HEK293 (cell line): ENCODE measurements at regions not wholly inside any gene's neighbourhood (a gene's known extent, or its start where the extent isn't known, plus 50 kb on each side); places are given as distances from the start of the nearest gene placed in this dataset.

Experiments
- CTCF ChIA-PET: fragments of 350-600 bp; formaldehyde crosslinking; extraction: SDS; loops from one replicate; lab custom pipeline; 2021; ENCODE audit warnings: antibody characterized with exemption; lab: Yijun Ruan, JAX
- POLR2A ChIA-PET: fragments of 300-600 bp; formaldehyde crosslinking; extraction: SDS; loops from one replicate; lab custom pipeline; 2020; ENCODE audit warnings: antibody characterized with exemption, inconsistent platforms; lab: Yijun Ruan, JAX
- H3K27ac ChIP-seq: fragments of 200-500 bp; sonication (Bioruptor generic); 2 replicates; pipeline ENCODE4 v1.5.1; 2014; ENCODE audit warnings: low read depth, low read length, control low read depth, inconsistent platforms; ENCODE audit errors: extremely low read depth
- H3K36me3 ChIP-seq, 2 experiments: fragments of 200-500 bp in 1 of 2; sonication (Bioruptor generic) in 1 of 2; 1 replicate in 1 of 2; 2 replicates in 1 of 2; pipeline ENCODE4 v1.5.1; 2014 to 2017; ENCODE audit warnings: inconsistent platforms in 2 of 2, low read length in 2 of 2; ENCODE audit not compliant: control insufficient read depth in 2 of 2, insufficient read depth in 1 of 2
- H3K4me1 ChIP-seq: fragments of 200-500 bp; sonication (Bioruptor generic); 2 replicates; pipeline ENCODE4 v1.5.1; 2014; ENCODE audit warnings: mild to moderate bottlenecking, low read length, inconsistent platforms; ENCODE audit not compliant: control insufficient read depth, insufficient read depth
- H3K4me3 ChIP-seq: 2 replicates; pipeline ENCODE4 v1.5.1; 2011; ENCODE audit warnings: low read depth, mild to moderate bottlenecking, control low read depth, low read length, moderate library complexity
- H3K9me3 ChIP-seq: fragments of 200-500 bp; sonication (Bioruptor generic); 2 replicates; pipeline ENCODE4 v1.5.1; 2014; ENCODE audit warnings: low read depth, low read length, inconsistent platforms; ENCODE audit not compliant: control insufficient read depth, insufficient read depth
- BCL11B ChIP-seq: fragments of 450-650 bp; formaldehyde crosslinking; IDR thresholded peaks from 2 replicates; pipeline ENCODE4 v1.5.1; 2016; ENCODE audit warnings: low read depth, missing biosample characterization, missing genetic modification characterization
- SCRT2 ChIP-seq: fragments of 450-650 bp; formaldehyde crosslinking; IDR thresholded peaks from 2 replicates; pipeline ENCODE4 v1.5.1; 2016; ENCODE audit warnings: missing biosample characterization, missing genetic modification characterization
- ZBTB7A ChIP-seq: fragments of 450-650 bp; formaldehyde crosslinking; IDR thresholded peaks from 2 replicates; pipeline ENCODE4 v1.5.1; 2016; ENCODE audit warnings: low read depth, missing biosample characterization, missing genetic modification characterization
- ZFHX2 ChIP-seq: fragments of 450-650 bp; formaldehyde crosslinking; conservative IDR thresholded peaks from 2 replicates; pipeline ENCODE4 v1.5.1; 2016; ENCODE audit warnings: missing biosample characterization, missing genetic modification characterization
- ZFP69B ChIP-seq: fragments of 450-650 bp; formaldehyde crosslinking; IDR thresholded peaks from 2 replicates; pipeline ENCODE4 v1.5.1; 2016; ENCODE audit warnings: missing biosample characterization, missing genetic modification characterization
- ZNF404 ChIP-seq: fragments of 450-650 bp; formaldehyde crosslinking; IDR thresholded peaks from 2 replicates; pipeline ENCODE4 v1.5.1; 2017; ENCODE audit warnings: missing biosample characterization, missing genetic modification characterization
- ZNF423 ChIP-seq: fragments of 450-650 bp; formaldehyde crosslinking; IDR thresholded peaks from 2 replicates; pipeline ENCODE4 v1.5.1; 2016; ENCODE audit warnings: missing biosample characterization, missing genetic modification characterization
- ZSCAN30 ChIP-seq: fragments of 450-650 bp; IDR thresholded peaks from 2 replicates; pipeline ENCODE4 v1.5.1; 2018; ENCODE audit warnings: missing biosample characterization, mild to moderate bottlenecking, missing genetic modification characterization, moderate library complexity
- TF ChIP-seq, protein P1 (sequence below): fragments of 450-650 bp; formaldehyde crosslinking; IDR thresholded peaks from 2 replicates; pipeline ENCODE4 v1.5.1; 2017; ENCODE audit warnings: missing biosample characterization, missing genetic modification characterization
- TF ChIP-seq, protein P2 (sequence below): fragments of 450-650 bp; formaldehyde crosslinking; IDR thresholded peaks from 2 replicates; pipeline ENCODE4 v1.5.0; 2017; ENCODE audit warnings: missing biosample characterization, missing genetic modification characterization, borderline replicate concordance
- TF ChIP-seq, protein P3 (sequence below): IDR thresholded peaks from 2 replicates; pipeline ENCODE4 v1.6.1; 2011; ENCODE audit warnings: mild to moderate bottlenecking, low read depth, low read length, borderline replicate concordance
- TF ChIP-seq, protein P4 (sequence below): fragments of 450-650 bp; formaldehyde crosslinking; IDR thresholded peaks from 2 replicates; pipeline ENCODE4 v1.5.1; 2016; ENCODE audit warnings: missing biosample characterization, missing genetic modification characterization, borderline replicate concordance

DNA sequence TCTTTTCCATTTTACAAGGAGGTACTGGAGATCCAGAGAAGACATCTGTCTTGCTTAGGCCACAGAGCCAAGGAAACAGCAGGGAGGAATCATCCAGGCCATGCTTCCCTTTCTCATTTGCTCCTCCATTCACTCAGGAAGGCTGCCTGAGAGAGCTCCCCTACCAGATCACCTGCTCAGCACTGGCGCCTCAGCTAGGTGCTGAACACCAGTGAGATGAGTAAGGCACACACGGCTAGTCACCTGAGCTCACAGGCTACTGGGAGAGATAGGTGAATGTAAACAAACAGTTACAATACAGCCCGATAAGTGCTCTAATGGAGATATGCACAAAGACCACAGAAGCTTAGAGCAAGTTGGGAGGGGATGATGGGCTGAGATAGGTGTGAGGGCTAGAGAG lies 149.8 kb upstream of the ARHGEF9 start:
- CTCF ChIA-PET = no interaction called here
- Histone ChIP-seq H3K36me3 (no peaks in the 10 kb centered on the region), H3K4me3 (no peak overlapping the region), H3K27ac (no peak overlapping the region), H3K4me1 (no peaks in the 10 kb centered on the region), H3K9me3 (no peaks in the 10 kb centered on the region; the same call in 1 of the 2 replicates)
- POLR2A ChIA-PET = no interaction called here
- TF ChIP-seq, protein P1, sequence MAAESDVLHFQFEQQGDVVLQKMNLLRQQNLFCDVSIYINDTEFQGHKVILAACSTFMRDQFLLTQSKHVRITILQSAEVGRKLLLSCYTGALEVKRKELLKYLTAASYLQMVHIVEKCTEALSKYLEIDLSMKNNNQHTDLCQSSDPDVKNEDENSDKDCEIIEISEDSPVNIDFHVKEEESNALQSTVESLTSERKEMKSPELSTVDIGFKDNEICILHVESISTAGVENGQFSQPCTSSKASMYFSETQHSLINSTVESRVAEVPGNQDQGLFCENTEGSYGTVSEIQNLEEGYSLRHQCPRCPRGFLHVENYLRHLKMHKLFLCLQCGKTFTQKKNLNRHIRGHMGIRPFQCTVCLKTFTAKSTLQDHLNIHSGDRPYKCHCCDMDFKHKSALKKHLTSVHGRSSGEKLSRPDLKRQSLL (tag by site-specific recombination) = no peak
- TF ChIP-seq ZBTB7A (tag by site-specific recombination) (no peak), BCL11B (tag by site-specific recombination) (no peak), ZNF404 (tag by site-specific recombination) (no peak), ZFHX2 (tag by site-specific recombination) (no peak), SCRT2 (no peak), ZSCAN30 (tag by site-specific recombination) (no peak), ZFP69B (tag by site-specific recombination) (no peak)

DNA sequence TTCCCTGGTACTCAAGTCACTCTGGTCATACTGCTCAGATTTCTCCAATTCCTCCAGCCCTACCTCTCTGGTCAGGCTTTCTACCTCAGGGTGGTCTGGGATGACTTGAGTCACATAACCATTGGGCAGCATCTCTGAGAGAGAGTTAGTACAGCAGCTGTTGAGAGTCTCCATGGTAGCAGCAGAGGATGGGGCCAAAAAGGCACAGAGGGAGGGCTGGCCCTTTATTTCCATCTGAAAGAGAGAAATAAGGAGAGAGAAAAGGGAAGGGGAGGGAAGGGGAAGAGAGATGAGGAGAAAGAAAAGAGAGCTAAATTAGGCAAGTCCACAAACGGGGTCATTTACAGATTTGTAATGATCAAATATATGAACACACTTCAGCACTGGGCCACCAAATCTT lies 149.1 kb upstream of the ARHGEF9 start:
- no peaks in the 10 kb centered on the region for H3K4me1 ChIP-seq
- TF ChIP-seq ZNF423 (tag by site-specific recombination) = no peak
- TF ChIP-seq, protein P2, sequence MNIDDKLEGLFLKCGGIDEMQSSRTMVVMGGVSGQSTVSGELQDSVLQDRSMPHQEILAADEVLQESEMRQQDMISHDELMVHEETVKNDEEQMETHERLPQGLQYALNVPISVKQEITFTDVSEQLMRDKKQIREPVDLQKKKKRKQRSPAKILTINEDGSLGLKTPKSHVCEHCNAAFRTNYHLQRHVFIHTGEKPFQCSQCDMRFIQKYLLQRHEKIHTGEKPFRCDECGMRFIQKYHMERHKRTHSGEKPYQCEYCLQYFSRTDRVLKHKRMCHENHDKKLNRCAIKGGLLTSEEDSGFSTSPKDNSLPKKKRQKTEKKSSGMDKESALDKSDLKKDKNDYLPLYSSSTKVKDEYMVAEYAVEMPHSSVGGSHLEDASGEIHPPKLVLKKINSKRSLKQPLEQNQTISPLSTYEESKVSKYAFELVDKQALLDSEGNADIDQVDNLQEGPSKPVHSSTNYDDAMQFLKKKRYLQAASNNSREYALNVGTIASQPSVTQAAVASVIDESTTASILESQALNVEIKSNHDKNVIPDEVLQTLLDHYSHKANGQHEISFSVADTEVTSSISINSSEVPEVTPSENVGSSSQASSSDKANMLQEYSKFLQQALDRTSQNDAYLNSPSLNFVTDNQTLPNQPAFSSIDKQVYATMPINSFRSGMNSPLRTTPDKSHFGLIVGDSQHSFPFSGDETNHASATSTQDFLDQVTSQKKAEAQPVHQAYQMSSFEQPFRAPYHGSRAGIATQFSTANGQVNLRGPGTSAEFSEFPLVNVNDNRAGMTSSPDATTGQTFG (tag by site-specific recombination) = no peak
- TF ChIP-seq, protein P3, sequence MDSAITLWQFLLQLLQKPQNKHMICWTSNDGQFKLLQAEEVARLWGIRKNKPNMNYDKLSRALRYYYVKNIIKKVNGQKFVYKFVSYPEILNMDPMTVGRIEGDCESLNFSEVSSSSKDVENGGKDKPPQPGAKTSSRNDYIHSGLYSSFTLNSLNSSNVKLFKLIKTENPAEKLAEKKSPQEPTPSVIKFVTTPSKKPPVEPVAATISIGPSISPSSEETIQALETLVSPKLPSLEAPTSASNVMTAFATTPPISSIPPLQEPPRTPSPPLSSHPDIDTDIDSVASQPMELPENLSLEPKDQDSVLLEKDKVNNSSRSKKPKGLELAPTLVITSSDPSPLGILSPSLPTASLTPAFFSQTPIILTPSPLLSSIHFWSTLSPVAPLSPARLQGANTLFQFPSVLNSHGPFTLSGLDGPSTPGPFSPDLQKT = no peak
- no peaks in the 10 kb centered on the region; the same call in 1 of the 2 replicates for H3K9me3 ChIP-seq
- no peak overlapping the region for H3K27ac ChIP-seq
- ChIA-PET POLR2A (no interaction called here), CTCF (no interaction called here)
- no peaks in the 10 kb centered on the region for H3K36me3 ChIP-seq
- H3K4me3 ChIP-seq = no peak overlapping the region

DNA sequence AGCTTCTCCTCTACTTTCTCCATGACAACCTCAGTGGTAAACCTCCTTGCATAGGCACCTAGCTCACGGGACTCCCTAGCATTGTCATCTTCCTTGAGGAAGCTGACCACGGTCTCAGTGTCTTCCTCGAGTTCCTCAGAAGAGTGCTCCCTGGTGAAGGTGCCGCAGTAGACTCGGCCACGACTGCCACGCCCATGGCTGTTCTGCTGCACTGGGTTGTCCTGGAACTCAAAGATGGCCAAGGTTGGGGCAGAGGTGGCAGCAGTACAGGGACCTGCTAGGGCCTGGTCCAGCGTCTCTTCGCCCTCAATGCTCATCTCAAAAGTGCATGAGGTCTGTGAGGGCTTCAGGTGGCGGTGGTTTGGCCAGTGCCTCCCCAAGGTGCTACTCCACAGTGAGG lies 147.9 kb upstream of the ARHGEF9 start:
- Histone ChIP-seq H3K36me3 (no peaks in the 10 kb centered on the region), H3K4me1 (no peaks in the 10 kb centered on the region), H3K9me3 (no peaks in the 10 kb centered on the region; the same call in 1 of the 2 replicates), H3K27ac (no peak overlapping the region), H3K4me3 (no peak overlapping the region)
- TF ChIP-seq, protein P4, sequence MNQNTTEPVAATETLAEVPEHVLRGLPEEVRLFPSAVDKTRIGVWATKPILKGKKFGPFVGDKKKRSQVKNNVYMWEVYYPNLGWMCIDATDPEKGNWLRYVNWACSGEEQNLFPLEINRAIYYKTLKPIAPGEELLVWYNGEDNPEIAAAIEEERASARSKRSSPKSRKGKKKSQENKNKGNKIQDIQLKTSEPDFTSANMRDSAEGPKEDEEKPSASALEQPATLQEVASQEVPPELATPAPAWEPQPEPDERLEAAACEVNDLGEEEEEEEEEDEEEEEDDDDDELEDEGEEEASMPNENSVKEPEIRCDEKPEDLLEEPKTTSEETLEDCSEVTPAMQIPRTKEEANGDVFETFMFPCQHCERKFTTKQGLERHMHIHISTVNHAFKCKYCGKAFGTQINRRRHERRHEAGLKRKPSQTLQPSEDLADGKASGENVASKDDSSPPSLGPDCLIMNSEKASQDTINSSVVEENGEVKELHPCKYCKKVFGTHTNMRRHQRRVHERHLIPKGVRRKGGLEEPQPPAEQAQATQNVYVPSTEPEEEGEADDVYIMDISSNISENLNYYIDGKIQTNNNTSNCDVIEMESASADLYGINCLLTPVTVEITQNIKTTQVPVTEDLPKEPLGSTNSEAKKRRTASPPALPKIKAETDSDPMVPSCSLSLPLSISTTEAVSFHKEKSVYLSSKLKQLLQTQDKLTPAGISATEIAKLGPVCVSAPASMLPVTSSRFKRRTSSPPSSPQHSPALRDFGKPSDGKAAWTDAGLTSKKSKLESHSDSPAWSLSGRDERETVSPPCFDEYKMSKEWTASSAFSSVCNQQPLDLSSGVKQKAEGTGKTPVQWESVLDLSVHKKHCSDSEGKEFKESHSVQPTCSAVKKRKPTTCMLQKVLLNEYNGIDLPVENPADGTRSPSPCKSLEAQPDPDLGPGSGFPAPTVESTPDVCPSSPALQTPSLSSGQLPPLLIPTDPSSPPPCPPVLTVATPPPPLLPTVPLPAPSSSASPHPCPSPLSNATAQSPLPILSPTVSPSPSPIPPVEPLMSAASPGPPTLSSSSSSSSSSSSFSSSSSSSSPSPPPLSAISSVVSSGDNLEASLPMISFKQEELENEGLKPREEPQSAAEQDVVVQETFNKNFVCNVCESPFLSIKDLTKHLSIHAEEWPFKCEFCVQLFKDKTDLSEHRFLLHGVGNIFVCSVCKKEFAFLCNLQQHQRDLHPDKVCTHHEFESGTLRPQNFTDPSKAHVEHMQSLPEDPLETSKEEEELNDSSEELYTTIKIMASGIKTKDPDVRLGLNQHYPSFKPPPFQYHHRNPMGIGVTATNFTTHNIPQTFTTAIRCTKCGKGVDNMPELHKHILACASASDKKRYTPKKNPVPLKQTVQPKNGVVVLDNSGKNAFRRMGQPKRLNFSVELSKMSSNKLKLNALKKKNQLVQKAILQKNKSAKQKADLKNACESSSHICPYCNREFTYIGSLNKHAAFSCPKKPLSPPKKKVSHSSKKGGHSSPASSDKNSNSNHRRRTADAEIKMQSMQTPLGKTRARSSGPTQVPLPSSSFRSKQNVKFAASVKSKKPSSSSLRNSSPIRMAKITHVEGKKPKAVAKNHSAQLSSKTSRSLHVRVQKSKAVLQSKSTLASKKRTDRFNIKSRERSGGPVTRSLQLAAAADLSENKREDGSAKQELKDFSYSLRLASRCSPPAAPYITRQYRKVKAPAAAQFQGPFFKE (tag by site-specific recombination) = no peak
- ChIA-PET CTCF (no interaction called here), POLR2A (no interaction called here)
